ENCODE measurements at regions not wholly inside any gene's neighbourhood (a gene's known extent, or its start where the extent isn't known, plus 50 kb on each side); places are given as distances from the start of the nearest gene placed in this dataset.

DNA sequence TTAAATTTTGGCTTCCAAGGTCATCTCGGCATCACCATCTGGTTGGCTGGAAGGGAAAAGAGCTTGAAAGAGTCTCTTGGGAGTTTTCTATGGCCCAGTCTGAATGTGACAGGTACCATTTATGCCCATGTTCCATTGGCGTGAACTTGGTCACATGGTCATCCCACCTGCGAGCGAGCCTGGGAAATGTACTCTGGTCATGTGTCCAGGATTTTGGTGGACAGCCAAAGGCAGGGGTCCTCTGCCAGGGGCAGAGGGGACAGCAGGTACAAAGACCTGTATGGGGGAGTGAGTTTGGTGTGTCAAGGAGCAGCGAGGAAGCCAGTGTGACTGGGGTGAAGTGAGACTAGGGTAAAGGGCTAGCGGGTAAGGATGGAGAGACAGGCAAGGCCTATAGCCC, 112.6 kb downstream of the CDC5L start:
- TF ChIP-seq TAF1 (IDR thresholded peaks at IDR 0.05; ENCODE audit: low read depth): no peak
- no peak for TF ChIP-seq RAD21 (IDR thresholded peaks at IDR 0.05; ENCODE audit: low read depth)
- TF ChIP-seq FOXM1 (IDR thresholded peaks at IDR 0.05; ENCODE audit: borderline replicate concordance, low read depth): no peak
- TF ChIP-seq TEAD4 (IDR thresholded peaks at IDR 0.05): no peak
- no peak for TF ChIP-seq ZBTB7A (IDR thresholded peaks at IDR 0.05; ENCODE audit: low read depth)
- TF ChIP-seq, protein P1, sequence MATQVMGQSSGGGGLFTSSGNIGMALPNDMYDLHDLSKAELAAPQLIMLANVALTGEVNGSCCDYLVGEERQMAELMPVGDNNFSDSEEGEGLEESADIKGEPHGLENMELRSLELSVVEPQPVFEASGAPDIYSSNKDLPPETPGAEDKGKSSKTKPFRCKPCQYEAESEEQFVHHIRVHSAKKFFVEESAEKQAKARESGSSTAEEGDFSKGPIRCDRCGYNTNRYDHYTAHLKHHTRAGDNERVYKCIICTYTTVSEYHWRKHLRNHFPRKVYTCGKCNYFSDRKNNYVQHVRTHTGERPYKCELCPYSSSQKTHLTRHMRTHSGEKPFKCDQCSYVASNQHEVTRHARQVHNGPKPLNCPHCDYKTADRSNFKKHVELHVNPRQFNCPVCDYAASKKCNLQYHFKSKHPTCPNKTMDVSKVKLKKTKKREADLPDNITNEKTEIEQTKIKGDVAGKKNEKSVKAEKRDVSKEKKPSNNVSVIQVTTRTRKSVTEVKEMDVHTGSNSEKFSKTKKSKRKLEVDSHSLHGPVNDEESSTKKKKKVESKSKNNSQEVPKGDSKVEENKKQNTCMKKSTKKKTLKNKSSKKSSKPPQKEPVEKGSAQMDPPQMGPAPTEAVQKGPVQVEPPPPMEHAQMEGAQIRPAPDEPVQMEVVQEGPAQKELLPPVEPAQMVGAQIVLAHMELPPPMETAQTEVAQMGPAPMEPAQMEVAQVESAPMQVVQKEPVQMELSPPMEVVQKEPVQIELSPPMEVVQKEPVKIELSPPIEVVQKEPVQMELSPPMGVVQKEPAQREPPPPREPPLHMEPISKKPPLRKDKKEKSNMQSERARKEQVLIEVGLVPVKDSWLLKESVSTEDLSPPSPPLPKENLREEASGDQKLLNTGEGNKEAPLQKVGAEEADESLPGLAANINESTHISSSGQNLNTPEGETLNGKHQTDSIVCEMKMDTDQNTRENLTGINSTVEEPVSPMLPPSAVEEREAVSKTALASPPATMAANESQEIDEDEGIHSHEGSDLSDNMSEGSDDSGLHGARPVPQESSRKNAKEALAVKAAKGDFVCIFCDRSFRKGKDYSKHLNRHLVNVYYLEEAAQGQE (IDR thresholded peaks at IDR 0.05; ENCODE audit: low read depth): no peak
- TF ChIP-seq CREB1 (IDR thresholded peaks at IDR 0.05; ENCODE audit: low read depth): no peak
- no peak for TF ChIP-seq NFIC (IDR thresholded peaks at IDR 0.05)

DNA sequence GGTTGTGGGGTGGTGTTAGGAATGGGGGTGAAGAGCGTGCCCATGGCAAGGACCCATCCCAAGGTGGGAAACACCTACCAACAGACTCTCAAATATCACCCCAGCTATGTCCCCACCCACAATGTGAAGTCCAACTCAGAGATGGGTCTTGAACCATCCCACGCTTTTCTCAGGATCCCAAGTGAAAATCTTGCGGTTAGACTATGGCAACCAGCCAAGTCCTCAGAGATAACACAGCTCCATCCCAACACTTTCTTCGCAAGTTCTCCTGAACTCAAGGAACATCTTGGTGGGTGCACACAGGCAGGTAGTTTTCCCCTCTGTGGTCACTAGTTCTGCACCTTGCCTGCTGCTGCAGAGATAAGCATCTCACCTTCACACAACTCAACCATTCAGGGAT, 116.0 kb downstream of the CDC5L start:
- TF ChIP-seq USF1 (IDR thresholded peaks at IDR 0.05) (no peak), TEAD4 (IDR thresholded peaks at IDR 0.05) (no peak), EGR1 (IDR thresholded peaks at IDR 0.05) (no peak), EP300 (IDR thresholded peaks at IDR 0.05; ENCODE audit: borderline replicate concordance) (no peak), NFIC (IDR thresholded peaks at IDR 0.05) (no peak)
- TF ChIP-seq, protein P2, sequence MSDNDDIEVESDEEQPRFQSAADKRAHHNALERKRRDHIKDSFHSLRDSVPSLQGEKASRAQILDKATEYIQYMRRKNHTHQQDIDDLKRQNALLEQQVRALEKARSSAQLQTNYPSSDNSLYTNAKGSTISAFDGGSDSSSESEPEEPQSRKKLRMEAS (IDR thresholded peaks at IDR 0.05): no peak

DNA sequence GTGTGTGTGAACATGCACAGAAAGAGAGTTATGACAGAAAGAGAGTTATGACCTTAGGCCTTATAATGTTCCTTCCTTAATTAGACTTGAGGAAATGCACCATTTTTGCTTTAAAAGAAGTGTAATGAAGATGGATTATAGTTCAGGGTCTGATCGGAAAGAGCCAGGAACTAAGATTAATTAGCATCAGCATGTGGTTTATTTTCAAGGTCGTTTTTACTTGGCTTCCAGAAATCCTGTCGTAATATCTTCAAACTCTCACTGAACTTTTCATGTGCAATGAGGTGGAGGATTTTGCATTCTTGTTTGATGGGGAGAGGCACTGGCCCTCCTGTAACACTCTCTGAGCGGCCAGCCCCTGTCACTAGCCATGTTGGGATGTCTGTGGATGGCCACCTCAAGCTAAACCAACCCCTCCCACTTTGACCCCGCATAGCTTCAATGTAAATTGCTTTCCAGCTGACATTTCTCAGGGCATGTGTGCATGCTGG, 116.8 kb downstream of the CDC5L start:
- TF ChIP-seq TAF1 (IDR thresholded peaks at IDR 0.05; ENCODE audit: low read depth) (no peak), RAD21 (IDR thresholded peaks at IDR 0.05; ENCODE audit: low read depth) (no peak), TEAD4 (IDR thresholded peaks at IDR 0.05) (no peak), CREB1 (IDR thresholded peaks at IDR 0.05; ENCODE audit: low read depth) (no peak), USF1 (IDR thresholded peaks at IDR 0.05) (no peak), YY1 (IDR thresholded peaks at IDR 0.05; ENCODE audit: low read depth) (no peak), CEBPB (IDR thresholded peaks at IDR 0.05) (no peak), FOXM1 (IDR thresholded peaks at IDR 0.05; ENCODE audit: borderline replicate concordance, low read depth) (no peak), TCF12 (IDR thresholded peaks at IDR 0.05; ENCODE audit: low read depth) (no peak), EGR1 (IDR thresholded peaks at IDR 0.05) (no peak), ZBTB7A (IDR thresholded peaks at IDR 0.05; ENCODE audit: low read depth) (no peak), EP300 (IDR thresholded peaks at IDR 0.05; ENCODE audit: borderline replicate concordance) (no peak)
- TF ChIP-seq, protein P1 (IDR thresholded peaks at IDR 0.05; ENCODE audit: low read depth): no peak
- TF ChIP-seq, protein P2 (IDR thresholded peaks at IDR 0.05): no peak

DNA sequence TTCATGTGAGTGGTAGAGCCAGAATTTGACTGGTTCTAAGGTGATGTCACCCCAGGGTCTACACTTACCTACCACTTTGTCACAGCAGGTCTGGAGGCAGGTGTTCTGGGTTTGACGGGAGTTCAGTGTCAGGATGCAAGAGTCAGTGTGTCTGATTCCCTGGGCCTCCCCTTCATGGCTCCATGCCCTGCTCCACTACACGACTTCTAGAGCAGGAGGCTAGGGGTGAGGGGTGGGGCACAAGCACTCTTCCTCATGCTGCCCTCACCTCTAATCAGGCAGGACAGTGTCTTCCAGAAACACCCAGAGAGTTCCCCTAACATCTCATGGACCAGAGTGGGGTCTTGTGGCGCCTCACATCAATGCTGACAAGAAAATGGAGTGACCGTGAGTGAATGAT, 118.2 kb downstream of the CDC5L start:
- no peak for TF ChIP-seq NFIC (IDR thresholded peaks at IDR 0.05)
- TF ChIP-seq CREB1 (IDR thresholded peaks at IDR 0.05; ENCODE audit: low read depth): no peak
- TF ChIP-seq TEAD4 (IDR thresholded peaks at IDR 0.05): no peak
- no peak for TF ChIP-seq YY1 (IDR thresholded peaks at IDR 0.05; ENCODE audit: low read depth)
- TF ChIP-seq, protein P1 (IDR thresholded peaks at IDR 0.05; ENCODE audit: low read depth): no peak
- TF ChIP-seq FOXM1 (IDR thresholded peaks at IDR 0.05; ENCODE audit: borderline replicate concordance, low read depth): no peak
- TF ChIP-seq, protein P2 (IDR thresholded peaks at IDR 0.05): no peak
- TF ChIP-seq TAF1 (IDR thresholded peaks at IDR 0.05; ENCODE audit: low read depth): no peak

DNA sequence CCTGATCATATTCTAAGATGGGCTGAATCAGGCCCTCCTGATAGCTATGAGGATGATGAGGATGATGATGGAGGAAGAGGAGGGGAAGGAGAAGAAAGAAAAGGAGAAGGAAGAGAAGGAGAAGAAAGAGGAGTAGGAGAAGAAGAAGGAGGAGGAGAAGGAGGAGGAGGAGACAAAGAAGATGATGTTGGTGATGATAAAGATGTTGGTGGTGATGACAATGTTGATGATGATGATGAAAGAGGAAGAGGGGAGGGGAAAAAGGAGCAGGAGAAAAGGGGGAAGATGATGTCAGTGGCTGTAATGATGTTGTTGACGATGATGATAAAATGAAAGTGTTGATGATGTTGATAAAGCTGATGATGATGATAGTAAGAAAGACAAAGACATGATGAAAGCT, 119.5 kb downstream of the CDC5L start:
- TF ChIP-seq TCF12 (IDR thresholded peaks at IDR 0.05; ENCODE audit: low read depth) (no peak), ZBTB7A (IDR thresholded peaks at IDR 0.05; ENCODE audit: low read depth) (no peak), EP300 (IDR thresholded peaks at IDR 0.05; ENCODE audit: borderline replicate concordance) (no peak), TEAD4 (IDR thresholded peaks at IDR 0.05) (no peak), FOXM1 (IDR thresholded peaks at IDR 0.05; ENCODE audit: borderline replicate concordance, low read depth) (no peak), CREB1 (IDR thresholded peaks at IDR 0.05; ENCODE audit: low read depth) (no peak), USF1 (IDR thresholded peaks at IDR 0.05) (no peak), YY1 (IDR thresholded peaks at IDR 0.05; ENCODE audit: low read depth) (no peak)
- TF ChIP-seq, protein P1 (IDR thresholded peaks at IDR 0.05; ENCODE audit: low read depth): no peak
- TF ChIP-seq, protein P2 (IDR thresholded peaks at IDR 0.05): no peak
